Breast epithelium (tissue), 3 donors: ENCODE measurements at regions not wholly inside any gene's neighbourhood (a gene's known extent, or its start where the extent isn't known, plus 50 kb on each side); places are given as distances from the start of the nearest gene placed in this dataset.

ENCODE experiments used
- POLR2AphosphoS5 ChIP-seq, 3 donors: sonication (generic); formaldehyde crosslinking; IDR thresholded peaks; one replicate each; pipeline ENCODE4 v1.6.1; 2017; ENCODE audit warnings: antibody characterized with exemption in 3 of 3
- TF ChIP-seq, protein P1 (sequence below), 3 donors: fragments of 450-650 bp; IDR thresholded peaks; one replicate each; pipeline ENCODE4 v1.5.1; 2016 to 2017; ENCODE audit warnings: antibody characterized with exemption in 3 of 3, mild to moderate bottlenecking in 3 of 3, moderate library complexity in 3 of 3

DNA sequence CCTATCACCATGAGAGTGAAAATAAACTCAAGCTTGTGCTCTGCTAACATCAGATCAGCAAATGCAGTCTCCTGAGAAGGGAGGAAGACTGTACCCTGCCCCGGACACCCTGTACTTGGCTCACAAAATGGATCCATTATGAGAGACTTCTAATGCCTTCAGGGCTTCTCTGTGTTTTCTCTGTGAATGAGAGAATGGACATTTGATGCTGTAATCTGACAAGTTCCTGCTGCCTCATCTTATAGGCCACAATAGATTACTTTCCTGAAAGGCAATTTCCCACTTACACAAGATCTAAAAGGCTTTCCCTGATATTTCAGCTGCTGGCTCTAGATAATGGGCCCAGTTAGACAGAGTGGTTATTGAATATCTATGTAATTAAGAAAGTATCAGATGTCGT is 117.2 kb downstream of the OTOR start:
- TF ChIP-seq, protein P1, sequence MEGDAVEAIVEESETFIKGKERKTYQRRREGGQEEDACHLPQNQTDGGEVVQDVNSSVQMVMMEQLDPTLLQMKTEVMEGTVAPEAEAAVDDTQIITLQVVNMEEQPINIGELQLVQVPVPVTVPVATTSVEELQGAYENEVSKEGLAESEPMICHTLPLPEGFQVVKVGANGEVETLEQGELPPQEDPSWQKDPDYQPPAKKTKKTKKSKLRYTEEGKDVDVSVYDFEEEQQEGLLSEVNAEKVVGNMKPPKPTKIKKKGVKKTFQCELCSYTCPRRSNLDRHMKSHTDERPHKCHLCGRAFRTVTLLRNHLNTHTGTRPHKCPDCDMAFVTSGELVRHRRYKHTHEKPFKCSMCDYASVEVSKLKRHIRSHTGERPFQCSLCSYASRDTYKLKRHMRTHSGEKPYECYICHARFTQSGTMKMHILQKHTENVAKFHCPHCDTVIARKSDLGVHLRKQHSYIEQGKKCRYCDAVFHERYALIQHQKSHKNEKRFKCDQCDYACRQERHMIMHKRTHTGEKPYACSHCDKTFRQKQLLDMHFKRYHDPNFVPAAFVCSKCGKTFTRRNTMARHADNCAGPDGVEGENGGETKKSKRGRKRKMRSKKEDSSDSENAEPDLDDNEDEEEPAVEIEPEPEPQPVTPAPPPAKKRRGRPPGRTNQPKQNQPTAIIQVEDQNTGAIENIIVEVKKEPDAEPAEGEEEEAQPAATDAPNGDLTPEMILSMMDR (IDR thresholded peaks at IDR 0.05) = no peak
- TF ChIP-seq POLR2AphosphoS5 (IDR thresholded peaks at IDR 0.05) = no peak
